ENCODE measurements at regions not wholly inside any gene's neighbourhood (a gene's known extent, or its start where the extent isn't known, plus 50 kb on each side); places are given as distances from the start of the nearest gene placed in this dataset.

DNA sequence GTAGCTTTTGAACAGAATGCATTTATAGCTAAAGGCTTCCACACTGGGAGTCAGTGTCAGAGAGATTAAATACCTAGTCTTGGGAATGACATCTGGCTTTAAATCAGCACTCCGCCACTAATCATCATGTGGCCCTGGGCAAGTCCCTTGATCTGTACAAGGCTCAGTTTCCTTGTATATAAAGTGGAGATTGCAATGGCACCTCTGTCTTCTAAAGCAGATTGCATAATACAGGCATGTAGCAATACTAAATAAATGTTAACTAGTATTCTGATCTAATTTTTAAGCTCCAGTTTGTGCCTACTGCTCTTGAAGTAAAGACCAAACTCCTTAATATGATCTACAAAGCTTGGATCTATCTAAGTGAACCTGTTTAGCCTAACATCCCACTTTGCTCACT, 249.4 kb downstream of the PLPP3 start:
- Histone ChIP-seq H3K18ac (ENCODE audit: insufficient read length, low read depth, low read length) (no peak overlapping the region), H3K9me3 (ENCODE audit: control insufficient read depth, low read depth, low read length) (no peaks in the 10 kb centered on the region), H3K27me3 (ENCODE audit: insufficient read depth, low read length) (no peaks in the 10 kb centered on the region), H3K23ac (ENCODE audit: insufficient read length, low read depth, low read length) (no peak overlapping the region), H3T11ph (ENCODE audit: low read length) (no peak overlapping the region), H2BK5ac (ENCODE audit: insufficient read length, low read length) (no peak overlapping the region), H4K20me1 (ENCODE audit: control insufficient read depth, insufficient read depth, insufficient read length) (no peaks in the 10 kb centered on the region), H4K91ac (ENCODE audit: insufficient read length, low read depth, low read length) (no peak overlapping the region), H3K9ac (ENCODE audit: extremely low read depth, insufficient read length, low read length) (no peak overlapping the region), H3K79me2 (ENCODE audit: insufficient read depth, low read length) (no peaks in the 10 kb centered on the region), H3K4ac (ENCODE audit: low read depth, low read length) (no peak overlapping the region), H4K8ac (replicated peaks; ENCODE audit: insufficient read length, low read depth, low read length) (no peak overlapping the region), H3K27ac (ENCODE audit: insufficient read length, low read depth, low read length) (no peak overlapping the region), H2BK12ac (ENCODE audit: insufficient read length, low read depth, low read length) (no peak overlapping the region), H2BK15ac (ENCODE audit: low read depth, low read length) (no peak overlapping the region), H4K5ac (ENCODE audit: insufficient read length, low read depth, low read length) (no peak overlapping the region), H3K79me1 (ENCODE audit: insufficient read depth, low read depth, low read length, poor library complexity, severe bottlenecking) (no peaks in the 10 kb centered on the region), H3K14ac (ENCODE audit: insufficient read depth, low read length) (no peak overlapping the region), H2BK120ac (ENCODE audit: low read depth, low read length, poor library complexity, severe bottlenecking) (no peak overlapping the region), H3K56ac (ENCODE audit: insufficient read length, low read depth, low read length) (no peak overlapping the region), H2AFZ (ENCODE audit: low read length) (no peak overlapping the region), H3K23me2 (ENCODE audit: insufficient read length, low read depth, low read length, poor library complexity, severe bottlenecking) (no peaks in the 10 kb centered on the region), H3K4me1 (ENCODE audit: insufficient read depth, low read length) (no peaks in the 10 kb centered on the region; the same call in 1 of the 2 replicates), H2AK5ac (ENCODE audit: insufficient read length, low read length) (no peak overlapping the region), H2BK20ac (ENCODE audit: low read depth, low read length, poor library complexity, severe bottlenecking) (no peak overlapping the region), H3K4me2 (ENCODE audit: insufficient read depth, insufficient read length, low read length) (no peak overlapping the region)
- H3K4me1 Mint-ChIP-seq, result peaks cover 3 to 5% of the 10 kb centered on the region in 2 experiments; a peak in 3 of 4 replicates
- H3K36me3 Mint-ChIP-seq (ENCODE audit: insufficient read depth in 1 of 3, low read depth in 3 of 3), result no peaks in the 10 kb centered on the region
- H3K4me3 Mint-ChIP-seq, result no peak overlapping the region
- no peak overlapping the region for H3K27ac Mint-ChIP-seq
- H3K27me3 Mint-ChIP-seq (ENCODE audit: low read depth), result no peaks in the 10 kb centered on the region
- no peak for DNase-seq
- H3K9me3 Mint-ChIP-seq, result no peaks in the 10 kb centered on the region
- WGBS (ENCODE audit: extremely low coverage, insufficient read length, low lambda C conversion rate), result no CpG with 5 or more reads among the region's 1 CpG
- TF ChIP-seq, protein P1, sequence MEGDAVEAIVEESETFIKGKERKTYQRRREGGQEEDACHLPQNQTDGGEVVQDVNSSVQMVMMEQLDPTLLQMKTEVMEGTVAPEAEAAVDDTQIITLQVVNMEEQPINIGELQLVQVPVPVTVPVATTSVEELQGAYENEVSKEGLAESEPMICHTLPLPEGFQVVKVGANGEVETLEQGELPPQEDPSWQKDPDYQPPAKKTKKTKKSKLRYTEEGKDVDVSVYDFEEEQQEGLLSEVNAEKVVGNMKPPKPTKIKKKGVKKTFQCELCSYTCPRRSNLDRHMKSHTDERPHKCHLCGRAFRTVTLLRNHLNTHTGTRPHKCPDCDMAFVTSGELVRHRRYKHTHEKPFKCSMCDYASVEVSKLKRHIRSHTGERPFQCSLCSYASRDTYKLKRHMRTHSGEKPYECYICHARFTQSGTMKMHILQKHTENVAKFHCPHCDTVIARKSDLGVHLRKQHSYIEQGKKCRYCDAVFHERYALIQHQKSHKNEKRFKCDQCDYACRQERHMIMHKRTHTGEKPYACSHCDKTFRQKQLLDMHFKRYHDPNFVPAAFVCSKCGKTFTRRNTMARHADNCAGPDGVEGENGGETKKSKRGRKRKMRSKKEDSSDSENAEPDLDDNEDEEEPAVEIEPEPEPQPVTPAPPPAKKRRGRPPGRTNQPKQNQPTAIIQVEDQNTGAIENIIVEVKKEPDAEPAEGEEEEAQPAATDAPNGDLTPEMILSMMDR (conservative IDR thresholded peaks at IDR 0.05), result no peak

Measured in H9 (cell line).